Brain microvascular endothelial cell (primary cell): ENCODE measurements at regions not wholly inside any gene's neighbourhood (a gene's known extent, or its start where the extent isn't known, plus 50 kb on each side); places are given as distances from the start of the nearest gene placed in this dataset.

ENCODE experiments used
- DNase-seq: peaks from one replicate; pipeline ENCODE4 v3.0.0-alpha.2; 2020
- H3K27ac ChIP-seq: fragments of 250-450 bp; sonication (Bioruptor Pico); 2 replicates; pipeline ENCODE4 v1.5.1; 2020; ENCODE audit warnings: mild to moderate bottlenecking, moderate library complexity
- H3K27me3 ChIP-seq: fragments of 250-450 bp; sonication (Bioruptor Pico); replicated peaks from 2 replicates; pipeline ENCODE4 v1.5.1; 2020; ENCODE audit warnings: mild to moderate bottlenecking
- H3K36me3 ChIP-seq: fragments of 250-450 bp; sonication (Bioruptor Pico); replicated peaks from 2 replicates; pipeline ENCODE4 v1.5.1; 2020; ENCODE audit warnings: mild to moderate bottlenecking
- H3K4me3 ChIP-seq: 2 replicates; pipeline ENCODE4 v1.5.1; 2011; ENCODE audit warnings: low read depth, mild to moderate bottlenecking, control low read depth, low read length, moderate library complexity
- in situ Hi-C: cut with HindIII; loops from 2 replicates; pipeline ENCODE4 v1.10.0; 2017; ENCODE audit warnings: low sequenced_read_pairs, low pct_ligation_motif_present
- TF ChIP-seq, protein P1 (sequence below): IDR thresholded peaks from 2 replicates; pipeline ENCODE4 v1.5.1; 2011; ENCODE audit warnings: low read depth, mild to moderate bottlenecking, moderate library complexity, low read length, control low read depth, inconsistent platforms; ENCODE audit errors: missing control alignments

GRCh38 chr5:24381861-24382489 lies 262.8 kb downstream of the CDH10 start:
- Histone ChIP-seq H3K27ac (no peak overlapping the region), H3K36me3 (no peaks in the 10 kb centered on the region), H3K27me3 (no peaks in the 10 kb centered on the region), H3K4me3 (no peak overlapping the region)
- DNase-seq, result no peak
- in situ Hi-C loops, result no loop called here
- TF ChIP-seq, protein P1, sequence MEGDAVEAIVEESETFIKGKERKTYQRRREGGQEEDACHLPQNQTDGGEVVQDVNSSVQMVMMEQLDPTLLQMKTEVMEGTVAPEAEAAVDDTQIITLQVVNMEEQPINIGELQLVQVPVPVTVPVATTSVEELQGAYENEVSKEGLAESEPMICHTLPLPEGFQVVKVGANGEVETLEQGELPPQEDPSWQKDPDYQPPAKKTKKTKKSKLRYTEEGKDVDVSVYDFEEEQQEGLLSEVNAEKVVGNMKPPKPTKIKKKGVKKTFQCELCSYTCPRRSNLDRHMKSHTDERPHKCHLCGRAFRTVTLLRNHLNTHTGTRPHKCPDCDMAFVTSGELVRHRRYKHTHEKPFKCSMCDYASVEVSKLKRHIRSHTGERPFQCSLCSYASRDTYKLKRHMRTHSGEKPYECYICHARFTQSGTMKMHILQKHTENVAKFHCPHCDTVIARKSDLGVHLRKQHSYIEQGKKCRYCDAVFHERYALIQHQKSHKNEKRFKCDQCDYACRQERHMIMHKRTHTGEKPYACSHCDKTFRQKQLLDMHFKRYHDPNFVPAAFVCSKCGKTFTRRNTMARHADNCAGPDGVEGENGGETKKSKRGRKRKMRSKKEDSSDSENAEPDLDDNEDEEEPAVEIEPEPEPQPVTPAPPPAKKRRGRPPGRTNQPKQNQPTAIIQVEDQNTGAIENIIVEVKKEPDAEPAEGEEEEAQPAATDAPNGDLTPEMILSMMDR, result no peak

DNA sequence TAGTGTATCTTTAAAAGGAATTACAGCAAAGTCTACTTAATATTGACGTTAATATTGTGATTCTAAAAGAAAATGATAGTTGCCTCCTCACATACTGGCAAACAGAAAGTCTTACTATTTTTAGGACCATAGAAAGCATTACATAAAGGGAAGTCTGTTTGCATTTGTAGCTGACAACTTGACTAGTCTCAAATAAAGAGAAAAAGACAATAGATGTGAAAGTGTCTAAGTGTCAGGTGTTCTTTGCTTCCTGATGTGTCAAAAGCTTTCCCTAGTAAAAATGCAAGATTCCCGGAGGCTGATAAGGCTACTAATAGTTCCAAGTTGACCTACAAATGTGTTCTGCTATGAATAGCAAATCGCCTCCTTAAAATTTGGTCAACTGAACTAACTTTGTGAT lies 259.7 kb downstream of the CDH10 start:
- no peak for DNase-seq
- TF ChIP-seq, protein P1, result no peak
- H3K27me3 ChIP-seq, result no peaks in the 10 kb centered on the region
- no peak overlapping the region for H3K27ac ChIP-seq
- no peaks in the 10 kb centered on the region for H3K36me3 ChIP-seq
- in situ Hi-C loops, result no loop called here
- H3K4me3 ChIP-seq, result no peak overlapping the region

GRCh38 chr5:24385617-24386016 lies 259.2 kb downstream of the CDH10 start:
- Histone ChIP-seq H3K36me3 (no peaks in the 10 kb centered on the region), H3K4me3 (no peak overlapping the region), H3K27me3 (no peaks in the 10 kb centered on the region), H3K27ac (no peak overlapping the region)
- TF ChIP-seq, protein P1, result no peak
- no peak for DNase-seq
- in situ Hi-C loops, result no loop called here

- Histone ChIP-seq H3K27ac (no peak overlapping the region), H3K4me3 (no peak overlapping the region), H3K27me3 (no peaks in the 10 kb centered on the region), H3K36me3 (no peaks in the 10 kb centered on the region)
- no peak for DNase-seq
- TF ChIP-seq, protein P1, result no peak
- in situ Hi-C loops, result no loop called here
Observed at GRCh38 chr5:24388448-24388847, 256.3 kb downstream of the CDH10 start.

GRCh38 chr5:24389968-24390367 lies 254.8 kb downstream of the CDH10 start:
- no peak for DNase-seq
- H3K27ac ChIP-seq, result no peak overlapping the region
- no peaks in the 10 kb centered on the region for H3K27me3 ChIP-seq
- H3K4me3 ChIP-seq, result no peak overlapping the region
- TF ChIP-seq, protein P1, result no peak
- H3K36me3 ChIP-seq, result no peaks in the 10 kb centered on the region
- in situ Hi-C loops, result no loop called here

GRCh38 chr5:24391816-24392215 lies 253.0 kb downstream of the CDH10 start:
- in situ Hi-C loops, result no loop called here
- DNase-seq, result no peak
- TF ChIP-seq, protein P1, result no peak

More at GRCh38 chr5:24391816-24392215, 253.0 kb downstream of the CDH10 start:
- H3K27me3 ChIP-seq, result no peaks in the 10 kb centered on the region
- H3K4me3 ChIP-seq, result no peak overlapping the region
- H3K36me3 ChIP-seq, result no peaks in the 10 kb centered on the region
- no peak overlapping the region for H3K27ac ChIP-seq
